Psoas muscle (tissue), 7 donors: ENCODE measurements at regions not wholly inside any gene's neighbourhood (a gene's known extent, or its start where the extent isn't known, plus 50 kb on each side); places are given as distances from the start of the nearest gene placed in this dataset.

ENCODE experiments used
- ATAC-seq, 4 donors: fragments of 200-7000 bp; cut with Tn5 transposase; one replicate each; pipeline ENCODE4 v1.9.1; 2020; ENCODE audit warnings: moderate library complexity in 3 of 4, mild to moderate bottlenecking in 2 of 4
- DNase-seq, 2 donors: peaks; one replicate each; pipeline ENCODE4 v3.0.0-alpha.2; 2020
- H3K27ac ChIP-seq: fragments of 200-600 bp; one replicate; pipeline ENCODE4 v1.8.0; 2022
- H3K27me3 ChIP-seq, 3 donors: fragments of 200-600 bp in 1 of 3; one replicate each; pipeline versions ENCODE4 v1.6.1 to v1.8.0; 2013 to 2022; ENCODE audit warnings: low read length in 2 of 3, mild to moderate bottlenecking in 2 of 3, moderate library complexity in 1 of 3; ENCODE audit not compliant: insufficient read depth in 3 of 3
- H3K36me3 ChIP-seq, 2 donors: fragments of 200-600 bp in 1 of 2; one replicate each; pipeline versions ENCODE4 v1.6.1 to v1.8.0; 2013 to 2022; ENCODE audit warnings: low read depth in 1 of 2, mild to moderate bottlenecking in 1 of 2, moderate library complexity in 1 of 2; ENCODE audit not compliant: insufficient read depth in 1 of 2
- H3K4me1 ChIP-seq: fragments of 200-600 bp; one replicate; pipeline ENCODE4 v1.8.0; 2022
- H3K4me3 ChIP-seq: fragments of 200-600 bp; one replicate; pipeline ENCODE4 v1.8.0; 2022; ENCODE audit warnings: mild to moderate bottlenecking
- H3K9me3 ChIP-seq: fragments of 200-600 bp; one replicate; pipeline ENCODE4 v1.8.0; 2022
- WGBS, 3 donors: extraction: QIAGEN DNeasy Blood & Tissue Kit; methylation state at CpG; one replicate each; pipeline versions ENCODE4 v1.1.6 to v1.1.7; 2013; 5-methylcytosine and 5-hydroxymethylcytosine counted together
- intact Hi-C, 2 donors: fragments of 100-400 bp; cut with DNase I; formaldehyde crosslinking; loops; one replicate each; pipeline versions ENCODE4 v1.11.0 to v1.14.2; 2022
- TF ChIP-seq, protein P1 (sequence below): fragments of 200-600 bp; IDR thresholded peaks from one replicate; pipeline ENCODE4 v1.8.0; 2022; ENCODE audit warnings: antibody characterized with exemption
- donor health status: healthy with polysubstance abuse.
- donor health status: DM: no; HTN: no; CAD: no; lungs with moderate emphysema.
- donor health status: Bipolar disorder and iron deficiency.
- donor health status: healthy.
- donor health status: DM: yes; HTN: yes; CAD: no.
- donor health status: DM: no; HTN: no; CAD: no.
- donor health status: DM: yes; HTN: yes; CAD: no.

GRCh38 chr2:176516051-176516602, 246.9 kb downstream of the MTX2 start:
- H3K9me3 ChIP-seq = no peaks in the 10 kb centered on the region
- H3K4me1 ChIP-seq = peaks cover 8% of the 10 kb centered on the region
- ATAC-seq (no peak), DNase-seq (no peak)
- H3K27ac ChIP-seq = no peak overlapping the region
- no peaks in the 10 kb centered on the region for H3K27me3 ChIP-seq
- H3K4me3 ChIP-seq = no peak overlapping the region
- TF ChIP-seq, protein P1, sequence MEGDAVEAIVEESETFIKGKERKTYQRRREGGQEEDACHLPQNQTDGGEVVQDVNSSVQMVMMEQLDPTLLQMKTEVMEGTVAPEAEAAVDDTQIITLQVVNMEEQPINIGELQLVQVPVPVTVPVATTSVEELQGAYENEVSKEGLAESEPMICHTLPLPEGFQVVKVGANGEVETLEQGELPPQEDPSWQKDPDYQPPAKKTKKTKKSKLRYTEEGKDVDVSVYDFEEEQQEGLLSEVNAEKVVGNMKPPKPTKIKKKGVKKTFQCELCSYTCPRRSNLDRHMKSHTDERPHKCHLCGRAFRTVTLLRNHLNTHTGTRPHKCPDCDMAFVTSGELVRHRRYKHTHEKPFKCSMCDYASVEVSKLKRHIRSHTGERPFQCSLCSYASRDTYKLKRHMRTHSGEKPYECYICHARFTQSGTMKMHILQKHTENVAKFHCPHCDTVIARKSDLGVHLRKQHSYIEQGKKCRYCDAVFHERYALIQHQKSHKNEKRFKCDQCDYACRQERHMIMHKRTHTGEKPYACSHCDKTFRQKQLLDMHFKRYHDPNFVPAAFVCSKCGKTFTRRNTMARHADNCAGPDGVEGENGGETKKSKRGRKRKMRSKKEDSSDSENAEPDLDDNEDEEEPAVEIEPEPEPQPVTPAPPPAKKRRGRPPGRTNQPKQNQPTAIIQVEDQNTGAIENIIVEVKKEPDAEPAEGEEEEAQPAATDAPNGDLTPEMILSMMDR = no peak
- intact Hi-C loops = no loop called here
- 37 to 57% (median 46%) methylated on average over 1 of the region's 1 CpG for WGBS, 3 donors
- no peaks in the 10 kb centered on the region for H3K36me3 ChIP-seq

DNA sequence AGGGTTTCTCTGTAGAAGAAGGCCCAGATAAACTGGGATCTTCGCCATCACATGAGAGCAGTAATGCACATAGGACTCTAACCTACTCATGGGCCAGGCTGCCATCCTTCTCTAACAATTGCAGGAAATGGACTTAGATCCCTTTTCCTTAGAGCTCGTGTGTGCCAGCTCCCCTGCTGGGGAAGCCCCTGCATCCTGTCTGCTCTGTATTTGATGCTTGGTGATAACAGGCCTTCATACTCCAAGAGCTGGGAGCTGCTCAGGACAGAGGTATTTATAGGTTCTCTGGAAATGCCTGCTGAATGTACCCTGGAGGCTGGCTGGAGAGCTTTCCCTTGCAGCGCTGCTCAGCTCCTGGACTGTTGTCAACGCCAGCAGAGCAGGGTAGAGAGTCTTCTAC, 249.6 kb downstream of the MTX2 start:
- Histone ChIP-seq H3K4me1 (peaks cover 8% of the 10 kb centered on the region), H3K36me3 (no peaks in the 10 kb centered on the region), H3K27ac (no peak overlapping the region), H3K4me3 (no peak overlapping the region), H3K27me3 (no peaks in the 10 kb centered on the region), H3K9me3 (no peaks in the 10 kb centered on the region)
- ATAC-seq (peak in 3 of 4 donors; percentile 27 to 60 (median 46)), DNase-seq (peak in 1 of 2 donors; percentile 10)
- TF ChIP-seq, protein P1 = no peak
- WGBS, 3 donors = 37 to 49% (median 46%) methylated on average over 3 to 4 of the region's 4 CpGs
- intact Hi-C loops = no loop called here

DNA sequence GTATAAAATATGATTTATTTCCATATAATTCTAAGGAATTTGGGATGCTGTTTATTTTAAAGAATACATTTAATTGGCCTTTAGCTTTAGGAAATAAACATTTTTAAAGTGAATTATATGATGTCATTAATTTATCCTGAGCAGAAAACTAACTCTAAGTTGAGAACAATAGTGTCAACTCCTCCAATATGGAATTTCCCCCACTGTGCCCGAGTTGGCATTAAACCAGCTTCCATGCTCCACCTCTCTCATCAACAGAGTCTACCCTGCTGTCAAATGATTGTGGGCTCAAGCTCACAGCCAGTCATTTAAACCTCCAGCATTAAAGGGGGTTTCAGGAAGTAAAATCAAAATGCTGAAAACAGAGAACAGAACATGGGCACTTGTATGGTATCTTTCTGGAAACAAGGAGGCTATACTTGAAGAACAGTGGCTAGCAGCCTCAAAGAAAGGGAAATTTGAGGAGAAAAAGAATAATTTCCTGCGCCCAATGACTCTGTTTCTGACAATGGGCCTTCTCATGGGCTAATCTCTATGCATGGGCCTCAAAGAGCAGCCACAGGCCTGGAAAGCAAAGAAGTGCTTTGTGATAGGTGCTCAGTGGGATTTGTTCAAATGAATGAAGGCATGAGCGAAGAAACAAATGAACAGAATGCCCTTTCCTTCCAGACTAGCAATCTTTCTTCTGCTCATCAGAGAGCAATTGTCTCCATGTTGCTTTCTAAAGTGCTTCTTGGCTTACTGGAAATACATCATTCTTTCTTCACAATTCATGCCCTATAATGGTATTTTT, 252.8 kb downstream of the MTX2 start:
- H3K4me3 ChIP-seq = no peak overlapping the region
- H3K27ac ChIP-seq = no peak overlapping the region
- no peak for DNase-seq
- H3K27me3 ChIP-seq = peaks cover 0 to 3% (median 0%) of the 10 kb centered on the region in 3 donors
- no peaks in the 10 kb centered on the region for H3K9me3 ChIP-seq
- 57 to 70% (median 69%) methylated on average over 3 of the region's 3 CpGs for WGBS, 3 donors
- TF ChIP-seq, protein P1 = no peak
- H3K36me3 ChIP-seq = no peaks in the 10 kb centered on the region
- intact Hi-C loops = no loop called here
- ATAC-seq = no peak
- peaks cover 8% of the 10 kb centered on the region for H3K4me1 ChIP-seq

GRCh38 chr2:176525086-176525485, 255.8 kb downstream of the MTX2 start:
- 32 to 46% (median 39%) methylated on average over 2 of the region's 2 CpGs for WGBS, 3 donors
- no peaks in the 10 kb centered on the region for H3K4me1 ChIP-seq
- no peak overlapping the region for H3K27ac ChIP-seq
- no peak overlapping the region for H3K4me3 ChIP-seq
- H3K9me3 ChIP-seq = no peaks in the 10 kb centered on the region
- DNase-seq = no peak
- ATAC-seq = no peak
- peaks cover 0 to 4% (median 0%) of the 10 kb centered on the region in 3 donors for H3K27me3 ChIP-seq
- TF ChIP-seq, protein P1 = no peak
- no peaks in the 10 kb centered on the region for H3K36me3 ChIP-seq
- intact Hi-C loops = no loop called here
